OCI-LY3 (cell line): ENCODE measurements at regions not wholly inside any gene's neighbourhood (a gene's known extent, or its start where the extent isn't known, plus 50 kb on each side); places are given as distances from the start of the nearest gene placed in this dataset.

Source experiments
- H2AFZ ChIP-seq: fragments of 200-600, 300-600 bp; shearing (Covaris generic); 2 replicates; pipeline ENCODE4 v1.6.0; 2014; ENCODE audit warnings: antibody characterized with exemption, low read depth, low read length
- H3K27ac ChIP-seq: fragments of 200-600, 300-600 bp; sonication (generic); 2 replicates; pipeline ENCODE4 v1.5.1; 2014; ENCODE audit warnings: mild to moderate bottlenecking, low read length, moderate library complexity, mixed read lengths
- H3K27me3 ChIP-seq: fragments of 200-600, 300-600 bp; sonication (generic); 2 replicates; pipeline ENCODE4 v1.6.1; 2014; ENCODE audit warnings: low read depth, low read length, mixed read lengths
- H3K36me3 ChIP-seq: fragments of 200-600, 300-600 bp; sonication (generic); replicated peaks from 2 replicates; pipeline ENCODE3; 2014; ENCODE audit warnings: low read depth, low read length, mixed read lengths
- H3K4me1 ChIP-seq: fragments of 300-600, 200-600 bp; sonication (generic); 2 replicates; pipeline ENCODE4 v1.6.1; 2014; ENCODE audit warnings: low read length, mixed read lengths
- H3K4me2 ChIP-seq: fragments of 200-600, 300-600 bp; sonication (generic); 2 replicates; pipeline ENCODE4 v1.6.1; 2014; ENCODE audit warnings: low read length, mixed read lengths
- H3K4me3 ChIP-seq: fragments of 300-600, 200-600 bp; sonication (generic); 2 replicates; pipeline ENCODE4 v1.5.1; 2014; ENCODE audit warnings: antibody characterized with exemption, mild to moderate bottlenecking, low read length, moderate library complexity
- H3K79me2 ChIP-seq: fragments of 300-600, 200-600 bp; shearing (Covaris generic); 2 replicates; pipeline ENCODE4 v1.6.1; 2014; ENCODE audit warnings: mild to moderate bottlenecking, low read length, mixed read lengths
- H3K9ac ChIP-seq: fragments of 300-600, 200-600 bp; shearing (Covaris generic); 2 replicates; pipeline ENCODE4 v1.6.0; 2014; ENCODE audit warnings: mild to moderate bottlenecking, low read length, moderate library complexity
- H3K9me3 ChIP-seq: fragments of 200-600, 300-600 bp; shearing (Covaris generic); 2 replicates; pipeline ENCODE4 v1.6.1; 2014; ENCODE audit warnings: low read length, mixed read lengths; ENCODE audit not compliant: insufficient read depth
- H4K20me1 ChIP-seq: fragments of 200-600, 300-600 bp; sonication (generic); 2 replicates; pipeline ENCODE4 v1.6.1; 2016; ENCODE audit warnings: low read length, mixed read lengths; ENCODE audit not compliant: insufficient read depth
- CTCF ChIP-seq: fragments of 200-600, 300-600 bp; sonication (generic); IDR thresholded peaks from 2 replicates; pipeline ENCODE4 v1.5.1; 2014; ENCODE audit warnings: antibody characterized with exemption, low read length, low read depth
- EZH2phosphoT487 ChIP-seq: fragments of 200-600 bp; shearing (Covaris generic); IDR thresholded peaks from 2 replicates; pipeline ENCODE4 v1.6.1; 2018; ENCODE audit warnings: antibody characterized with exemption, mixed run types, low read depth

DNA sequence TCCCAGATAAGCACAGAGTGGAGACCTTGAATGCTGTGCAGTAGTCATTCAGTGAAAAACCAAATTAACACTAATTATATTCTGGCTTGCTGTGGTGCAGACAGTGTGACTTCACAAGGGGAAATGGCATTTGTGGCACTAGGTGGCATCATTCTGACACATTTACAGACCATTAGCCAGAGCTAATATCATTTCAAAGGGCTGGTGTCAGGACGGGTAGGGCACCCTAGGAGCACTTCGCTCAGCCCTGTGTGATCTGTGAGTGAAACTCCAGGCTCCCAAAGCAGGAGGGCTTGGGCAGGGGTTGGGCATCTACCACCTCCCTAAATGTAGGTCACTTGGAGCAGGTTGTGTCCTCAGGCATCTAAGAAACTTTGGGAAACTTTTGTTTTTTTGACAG is 555.8 kb downstream of the PKHD1 start:
- Histone ChIP-seq H4K20me1 (no peaks in the 10 kb centered on the region), H3K9ac (no peak overlapping the region), H3K36me3 (no peaks in the 10 kb centered on the region), H3K9me3 (no peaks in the 10 kb centered on the region), H3K4me3 (no peak overlapping the region), H3K79me2 (no peaks in the 10 kb centered on the region), H2AFZ (no peak overlapping the region), H3K27me3 (peaks cover 11% of the 10 kb centered on the region; the same call in 1 of the 2 replicates), H3K4me1 (no peaks in the 10 kb centered on the region), H3K4me2 (no peak overlapping the region), H3K27ac (no peak overlapping the region)
- TF ChIP-seq CTCF (peak; percentile 61), EZH2phosphoT487 (no peak)

DNA sequence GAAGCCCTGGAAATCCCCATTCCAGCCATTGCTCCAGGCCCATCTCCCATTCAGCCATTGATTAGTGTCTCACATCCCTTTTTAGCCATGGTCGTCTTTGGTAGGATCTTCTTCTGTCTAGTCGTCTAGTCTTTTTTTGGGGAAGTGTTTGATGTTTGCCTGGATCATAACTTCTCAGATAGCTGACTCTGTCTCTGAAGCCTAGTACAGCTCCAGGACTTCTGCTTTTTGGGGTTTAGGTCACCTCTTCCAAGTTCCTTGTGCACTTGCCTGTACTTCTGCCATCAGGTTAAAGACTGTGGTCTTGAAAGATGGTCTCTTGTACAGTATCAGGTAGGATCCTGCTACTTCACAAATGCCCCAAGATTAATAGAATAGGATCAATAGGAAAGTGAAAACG is 553.5 kb downstream of the PKHD1 start:
- Histone ChIP-seq H3K4me3 (no peak overlapping the region), H3K36me3 (no peaks in the 10 kb centered on the region), H2AFZ (no peak overlapping the region), H3K27me3 (peaks cover 15% of the 10 kb centered on the region; the same call in 1 of the 2 replicates), H3K9me3 (no peaks in the 10 kb centered on the region), H3K27ac (no peak overlapping the region), H3K79me2 (no peaks in the 10 kb centered on the region), H3K9ac (no peak overlapping the region), H4K20me1 (no peaks in the 10 kb centered on the region), H3K4me2 (no peak overlapping the region), H3K4me1 (no peaks in the 10 kb centered on the region)
- no peak for TF ChIP-seq EZH2phosphoT487
- no peak for TF ChIP-seq CTCF

DNA sequence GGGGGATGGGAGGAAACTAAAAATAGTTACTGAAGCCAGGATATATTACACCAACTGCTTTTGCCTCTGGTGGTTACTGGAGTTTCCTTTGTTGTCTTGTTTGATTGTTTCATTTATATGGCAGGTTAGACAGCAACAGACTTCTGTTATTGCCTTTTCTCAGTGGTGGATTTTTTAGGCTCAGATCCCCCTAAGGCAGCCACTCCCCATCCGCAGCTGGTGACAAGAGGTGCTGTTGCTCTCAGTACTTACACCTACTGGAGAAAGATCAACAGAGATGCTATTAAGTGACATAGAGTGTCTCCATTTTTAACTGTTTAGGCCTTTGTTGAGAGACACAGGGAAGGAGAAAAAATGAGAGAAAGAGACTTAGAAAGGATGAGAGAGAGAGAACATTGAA is 552.1 kb downstream of the PKHD1 start:
- no peaks in the 10 kb centered on the region for H3K79me2 ChIP-seq
- H3K4me1 ChIP-seq = no peaks in the 10 kb centered on the region
- H3K4me2 ChIP-seq = no peak overlapping the region
- no peaks in the 10 kb centered on the region for H3K36me3 ChIP-seq
- no peak overlapping the region for H3K27ac ChIP-seq
- no peak overlapping the region for H2AFZ ChIP-seq
- no peaks in the 10 kb centered on the region for H4K20me1 ChIP-seq
- no peaks in the 10 kb centered on the region for H3K9me3 ChIP-seq
- peaks cover 21% of the 10 kb centered on the region; the same call in 1 of the 2 replicates for H3K27me3 ChIP-seq
- TF ChIP-seq CTCF = no peak
- TF ChIP-seq EZH2phosphoT487 = no peak
- H3K4me3 ChIP-seq = no peak overlapping the region
- H3K9ac ChIP-seq = no peak overlapping the region

DNA sequence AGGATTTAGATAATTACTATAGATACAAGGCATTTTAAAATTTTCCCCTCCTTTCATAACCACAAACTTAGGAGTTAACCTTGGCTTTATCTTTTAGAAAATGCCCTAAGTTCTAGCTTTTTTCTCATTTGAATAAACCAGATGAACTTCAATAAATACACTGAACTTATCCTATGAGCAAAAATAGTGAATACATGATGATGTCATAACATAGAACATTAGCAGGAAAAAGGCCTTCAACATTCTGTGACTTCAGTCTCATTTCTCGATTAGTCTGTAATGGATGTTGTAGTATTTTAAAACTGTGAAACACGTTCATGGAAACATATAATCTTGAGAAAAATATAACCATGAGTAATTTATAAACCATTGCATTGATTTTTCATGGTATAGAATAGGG is 550.7 kb downstream of the PKHD1 start:
- no peak overlapping the region for H2AFZ ChIP-seq
- no peak overlapping the region for H3K4me2 ChIP-seq
- H3K27me3 ChIP-seq = peaks cover 31% of the 10 kb centered on the region
- H3K36me3 ChIP-seq = no peaks in the 10 kb centered on the region
- H3K27ac ChIP-seq = no peak overlapping the region
- no peaks in the 10 kb centered on the region for H3K79me2 ChIP-seq
- H3K9me3 ChIP-seq = no peaks in the 10 kb centered on the region
- H3K4me1 ChIP-seq = no peaks in the 10 kb centered on the region
- TF ChIP-seq EZH2phosphoT487 (no peak), CTCF (no peak)
- no peak overlapping the region for H3K9ac ChIP-seq
- H3K4me3 ChIP-seq = no peak overlapping the region
- H4K20me1 ChIP-seq = no peaks in the 10 kb centered on the region
